ENCODE measurements at regions not wholly inside any gene's neighbourhood (a gene's known extent, or its start where the extent isn't known, plus 50 kb on each side); places are given as distances from the start of the nearest gene placed in this dataset.

DNA sequence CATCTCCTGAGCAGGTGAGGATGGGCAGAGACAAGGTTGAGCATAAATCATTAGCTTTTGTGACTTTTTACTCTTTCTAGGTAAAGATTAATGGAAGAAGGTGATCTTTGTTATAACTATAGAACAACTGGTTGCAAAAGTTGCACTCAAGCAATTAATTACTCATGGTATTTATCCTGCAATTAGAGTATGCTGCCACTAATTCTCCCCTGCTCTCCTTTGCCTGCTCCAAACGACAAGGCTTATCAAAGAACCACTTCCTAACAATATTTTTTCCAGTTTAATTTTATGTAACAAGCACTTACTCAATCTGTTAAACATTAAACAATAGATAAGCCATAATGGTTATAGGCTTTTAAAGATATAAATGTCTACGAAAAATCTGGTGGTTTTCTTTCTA is 189.9 kb upstream of the PELI2 start:
- TF ChIP-seq, protein P1, sequence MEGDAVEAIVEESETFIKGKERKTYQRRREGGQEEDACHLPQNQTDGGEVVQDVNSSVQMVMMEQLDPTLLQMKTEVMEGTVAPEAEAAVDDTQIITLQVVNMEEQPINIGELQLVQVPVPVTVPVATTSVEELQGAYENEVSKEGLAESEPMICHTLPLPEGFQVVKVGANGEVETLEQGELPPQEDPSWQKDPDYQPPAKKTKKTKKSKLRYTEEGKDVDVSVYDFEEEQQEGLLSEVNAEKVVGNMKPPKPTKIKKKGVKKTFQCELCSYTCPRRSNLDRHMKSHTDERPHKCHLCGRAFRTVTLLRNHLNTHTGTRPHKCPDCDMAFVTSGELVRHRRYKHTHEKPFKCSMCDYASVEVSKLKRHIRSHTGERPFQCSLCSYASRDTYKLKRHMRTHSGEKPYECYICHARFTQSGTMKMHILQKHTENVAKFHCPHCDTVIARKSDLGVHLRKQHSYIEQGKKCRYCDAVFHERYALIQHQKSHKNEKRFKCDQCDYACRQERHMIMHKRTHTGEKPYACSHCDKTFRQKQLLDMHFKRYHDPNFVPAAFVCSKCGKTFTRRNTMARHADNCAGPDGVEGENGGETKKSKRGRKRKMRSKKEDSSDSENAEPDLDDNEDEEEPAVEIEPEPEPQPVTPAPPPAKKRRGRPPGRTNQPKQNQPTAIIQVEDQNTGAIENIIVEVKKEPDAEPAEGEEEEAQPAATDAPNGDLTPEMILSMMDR (conservative IDR thresholded peaks at IDR 0.05; ENCODE audit: low read depth, low read length) = no peak
- no peak for TF ChIP-seq EZH2 (IDR thresholded peaks at IDR 0.05; ENCODE audit: borderline replicate concordance, low read depth, low read length, poor library complexity, severe bottlenecking)
- DNase-seq (ENCODE audit: low spot score) = no peak
- no TSS peak for BruUV-seq (replicated peaks)
- Histone ChIP-seq H3K36me3 (ENCODE audit: insufficient read depth, low read length, poor library complexity, severe bottlenecking) (no peaks in the 10 kb centered on the region), H3K27me3 (replicated peaks; ENCODE audit: insufficient read depth, low read depth, low read length, poor library complexity) (no peaks in the 10 kb centered on the region), H3K4me1 (ENCODE audit: insufficient read depth, low read length, poor library complexity, severe bottlenecking) (no peaks in the 10 kb centered on the region), H3K9me3 (ENCODE audit: low read depth, low read length, poor library complexity, severe bottlenecking) (no peaks in the 10 kb centered on the region), H3K27ac (ENCODE audit: low read depth, low read length, poor library complexity, severe bottlenecking) (no peak overlapping the region), H3K4me3 (ENCODE audit: low read depth, low read length, poor library complexity, severe bottlenecking) (no peak overlapping the region)
- POLR2A ChIA-PET (ENCODE audit: low non-redundant PET) = no interaction called here
- CTCF ChIA-PET = no interaction called here
- intact Hi-C loops (cut with micrococcal nuclease; ENCODE audit: unreplicated experiment) = no loop called here

DNA sequence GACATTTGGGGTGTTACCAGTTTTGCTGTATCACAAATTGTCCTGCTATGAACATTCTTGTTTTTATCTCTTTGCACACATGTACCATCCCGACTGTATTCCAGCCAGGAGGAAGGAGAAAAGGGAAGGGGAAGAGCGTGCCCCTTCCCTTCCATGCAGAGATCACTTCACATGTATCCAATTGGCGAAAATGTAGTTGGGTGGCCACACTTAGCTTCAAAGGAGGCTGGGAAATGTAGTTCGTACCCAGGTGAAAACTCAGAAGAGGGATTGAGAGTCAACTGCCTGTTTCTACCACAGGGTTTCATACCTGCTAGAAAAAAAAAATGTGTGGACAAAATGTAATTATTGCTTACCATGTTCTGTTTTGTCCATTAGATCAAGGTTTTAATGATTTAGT is 189.1 kb upstream of the PELI2 start:
- H3K4me1 ChIP-seq (ENCODE audit: insufficient read depth, low read length, poor library complexity, severe bottlenecking) = no peaks in the 10 kb centered on the region
- TF ChIP-seq EZH2 (IDR thresholded peaks at IDR 0.05; ENCODE audit: borderline replicate concordance, low read depth, low read length, poor library complexity, severe bottlenecking) = no peak
- TF ChIP-seq, protein P1 (conservative IDR thresholded peaks at IDR 0.05; ENCODE audit: low read depth, low read length) = no peak
- CTCF ChIA-PET = no interaction called here
- H3K9me3 ChIP-seq (ENCODE audit: low read depth, low read length, poor library complexity, severe bottlenecking) = no peaks in the 10 kb centered on the region
- POLR2A ChIA-PET (ENCODE audit: low non-redundant PET) = no interaction called here
- BruUV-seq (replicated peaks) = no TSS peak
- H3K36me3 ChIP-seq (ENCODE audit: insufficient read depth, low read length, poor library complexity, severe bottlenecking) = no peaks in the 10 kb centered on the region
- H3K4me3 ChIP-seq (ENCODE audit: low read depth, low read length, poor library complexity, severe bottlenecking) = no peak overlapping the region
- intact Hi-C loops (cut with micrococcal nuclease; ENCODE audit: unreplicated experiment) = no loop called here
- H3K27me3 ChIP-seq (replicated peaks; ENCODE audit: insufficient read depth, low read depth, low read length, poor library complexity) = no peaks in the 10 kb centered on the region
- H3K27ac ChIP-seq (ENCODE audit: low read depth, low read length, poor library complexity, severe bottlenecking) = no peak overlapping the region
- no peak for DNase-seq (ENCODE audit: low spot score)

DNA sequence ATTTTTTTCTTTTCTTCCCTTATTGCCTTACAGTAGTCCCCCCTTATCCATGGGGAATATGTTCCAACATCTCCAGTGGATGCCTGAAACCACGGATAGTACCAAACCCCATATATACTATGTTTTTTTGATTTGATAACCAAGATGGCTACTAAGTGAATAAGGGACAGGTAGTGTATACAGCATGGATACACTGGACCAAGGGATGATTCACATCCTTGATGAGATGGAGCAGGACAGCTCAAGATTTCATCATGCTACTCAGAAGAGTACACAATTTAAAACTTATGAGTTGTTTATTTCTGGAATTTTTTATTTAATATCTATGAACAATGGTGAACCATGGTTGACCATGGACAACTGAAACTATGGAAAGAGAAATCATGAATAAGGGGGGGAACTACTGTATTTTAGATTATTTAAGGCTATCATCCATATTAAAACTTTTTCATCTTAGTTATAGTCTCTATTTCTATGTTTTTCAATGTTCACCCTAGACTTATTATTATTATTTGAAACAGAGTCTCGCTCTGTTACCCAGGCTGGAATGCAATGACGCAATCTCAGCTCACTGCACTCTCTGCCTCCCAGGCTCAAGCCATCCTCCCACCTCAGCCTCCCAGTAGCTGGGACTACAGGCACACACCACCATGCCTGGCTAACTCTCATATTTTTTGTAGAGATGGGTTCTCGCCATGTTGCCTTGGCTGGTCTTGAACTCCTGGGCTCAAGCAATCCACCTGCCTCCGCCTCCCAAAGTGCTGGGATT is 188.0 kb upstream of the PELI2 start:
- Histone ChIP-seq H3K36me3 (ENCODE audit: insufficient read depth, low read length, poor library complexity, severe bottlenecking) (no peaks in the 10 kb centered on the region), H3K27ac (ENCODE audit: low read depth, low read length, poor library complexity, severe bottlenecking) (no peak overlapping the region), H3K9me3 (ENCODE audit: low read depth, low read length, poor library complexity, severe bottlenecking) (no peaks in the 10 kb centered on the region), H3K27me3 (replicated peaks; ENCODE audit: insufficient read depth, low read depth, low read length, poor library complexity) (no peaks in the 10 kb centered on the region), H3K4me3 (ENCODE audit: low read depth, low read length, poor library complexity, severe bottlenecking) (no peak overlapping the region), H3K4me1 (ENCODE audit: insufficient read depth, low read length, poor library complexity, severe bottlenecking) (no peaks in the 10 kb centered on the region)
- no TSS peak for BruUV-seq (replicated peaks)
- TF ChIP-seq EZH2 (IDR thresholded peaks at IDR 0.05; ENCODE audit: borderline replicate concordance, low read depth, low read length, poor library complexity, severe bottlenecking) = no peak
- TF ChIP-seq, protein P1 (conservative IDR thresholded peaks at IDR 0.05; ENCODE audit: low read depth, low read length) = no peak
- intact Hi-C loops (cut with micrococcal nuclease; ENCODE audit: unreplicated experiment) = no loop called here
- no peak for DNase-seq (ENCODE audit: low spot score)
- ChIA-PET CTCF (no interaction called here), POLR2A (ENCODE audit: low non-redundant PET) (no interaction called here)
